ENCODE measurements at regions not wholly inside any gene's neighbourhood (a gene's known extent, or its start where the extent isn't known, plus 50 kb on each side); places are given as distances from the start of the nearest gene placed in this dataset.

- TF ChIP-seq CTCF (IDR thresholded peaks at IDR 0.05) (peak; percentile 25 to 85 (median 68)), POLR2A (IDR thresholded peaks at IDR 0.05) (no peak), POLR2AphosphoS5 (IDR thresholded peaks at IDR 0.05) (no peak), EP300 (IDR thresholded peaks at IDR 0.05) (no peak)
Observed at GRCh38 chr4:81351654-81352445, 119.9 kb downstream of the RASGEF1B start.

Data from sigmoid colon (tissue), 4 donors.